ENCODE measurements at regions not wholly inside any gene's neighbourhood (a gene's known extent, or its start where the extent isn't known, plus 50 kb on each side); places are given as distances from the start of the nearest gene placed in this dataset.

- TF ChIP-seq XBP1 (CRISPR knock-in tag; IDR thresholded peaks at IDR 0.05) (no peak), TOPORS (CRISPR knock-in tag; IDR thresholded peaks at IDR 0.05) (no peak), ZFP1 (CRISPR knock-in tag; IDR thresholded peaks at IDR 0.05) (peak; percentile 87; the same call in 1 of the 2 replicates), HIVEP1 (CRISPR knock-in tag; IDR thresholded peaks at IDR 0.05) (no peak), GMEB2 (CRISPR knock-in tag; IDR thresholded peaks at IDR 0.05; ENCODE audit: low read depth) (no peak), RFXAP (CRISPR knock-in tag; IDR thresholded peaks at IDR 0.05; ENCODE audit: borderline replicate concordance) (peak; percentile 98), SCMH1 (CRISPR knock-in tag; IDR thresholded peaks at IDR 0.05; ENCODE audit: borderline replicate concordance) (no peak), ZNF670 (CRISPR knock-in tag; IDR thresholded peaks at IDR 0.05; ENCODE audit: borderline replicate concordance) (no peak), RFX3 (CRISPR knock-in tag; IDR thresholded peaks at IDR 0.05) (no peak), ZNF749 (CRISPR knock-in tag; IDR thresholded peaks at IDR 0.05; ENCODE audit: borderline replicate concordance) (0 out of 2 replicates have a peak, but pooled peaks have one; percentile 11), CENPBD1 (CRISPR knock-in tag; IDR thresholded peaks at IDR 0.05; ENCODE audit: borderline replicate concordance, low read depth) (no peak), TAF15 (IDR thresholded peaks at IDR 0.05; ENCODE audit: low read depth, low read length, poor library complexity, severe bottlenecking) (no peak), KDM5B (CRISPR knock-in tag; IDR thresholded peaks at IDR 0.05; ENCODE audit: borderline replicate concordance) (no peak), E2F5 (CRISPR knock-in tag; conservative IDR thresholded peaks at IDR 0.05) (no peak), ZNF30 (CRISPR knock-in tag; IDR thresholded peaks at IDR 0.05) (no peak), NFIC (IDR thresholded peaks at IDR 0.05; ENCODE audit: low read length) (no peak), GMEB1 (CRISPR knock-in tag; IDR thresholded peaks at IDR 0.05; ENCODE audit: borderline replicate concordance) (peak; percentile 31; the same call in 1 of the 2 replicates), STAT6 (CRISPR knock-in tag; IDR thresholded peaks at IDR 0.05; ENCODE audit: borderline replicate concordance) (no peak; the same call in 1 of the 2 replicates), FOXP1 (IDR thresholded peaks at IDR 0.05) (no peak), FOXP1 (CRISPR knock-in tag; IDR thresholded peaks at IDR 0.05) (peak; percentile 48; the same call in 1 of the 2 replicates), NFYB (CRISPR knock-in tag; IDR thresholded peaks at IDR 0.05) (peak; percentile 86), ZNF740 (CRISPR knock-in tag; IDR thresholded peaks at IDR 0.05) (peak; percentile 96), KDM4B (CRISPR knock-in tag; IDR thresholded peaks at IDR 0.05) (no peak), ZFP36L2 (CRISPR knock-in tag; IDR thresholded peaks at IDR 0.05) (no peak)
Observed at GRCh38 chr20:1827974-1828785, 67.0 kb upstream of the SIRPA start (continued).

Data from HepG2 (cell line).